ENCODE measurements at regions not wholly inside any gene's neighbourhood (a gene's known extent, or its start where the extent isn't known, plus 50 kb on each side); places are given as distances from the start of the nearest gene placed in this dataset.

DNA sequence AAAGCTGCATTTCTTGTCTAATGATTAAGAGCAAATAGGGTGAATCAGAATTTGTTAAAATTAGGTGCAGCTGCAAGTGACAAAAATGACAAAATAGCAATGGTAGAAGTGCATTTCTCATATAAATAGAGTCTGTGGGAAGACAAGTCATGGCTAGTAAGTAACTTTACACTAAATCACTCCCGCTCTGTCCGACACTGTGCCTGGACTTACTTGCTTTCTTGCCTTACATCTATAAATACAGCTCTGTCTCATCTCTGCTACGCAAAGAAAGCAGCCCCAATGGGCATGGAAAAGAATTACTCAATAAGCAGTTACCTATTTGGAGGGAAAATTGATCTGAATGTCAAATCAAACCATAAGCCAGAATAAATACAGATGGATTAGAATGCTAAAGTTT, 245.4 kb upstream of the KRR1 start:
- intact Hi-C loops (cut with micrococcal nuclease) (no loop called here), in situ Hi-C loops (cut with MboI) (no loop called here)
- Histone ChIP-seq H3K4me1 (replicated peaks in 1 of 2; ENCODE audit: control insufficient read depth in 2 of 2, insufficient read depth in 2 of 2, low read length in 2 of 2) (no peaks in the 10 kb centered on the region), H2AFZ (ENCODE audit: low read depth, low read length) (no peak overlapping the region), H4K20me1 (replicated peaks; ENCODE audit: control insufficient read depth, insufficient read depth, low read length) (no peaks in the 10 kb centered on the region), H3K9me3 (replicated peaks; ENCODE audit: control insufficient read depth, insufficient read depth, low read depth, low read length) (no peaks in the 10 kb centered on the region), H3K9me1 (ENCODE audit: control insufficient read depth, insufficient read depth, low read length) (no peaks in the 10 kb centered on the region), H3K9ac (ENCODE audit: insufficient read depth in 1 of 2, low read depth in 2 of 2, low read length in 2 of 2) (no peak overlapping the region), H3K4me3 (no peak overlapping the region), H3K36me3 (ENCODE audit: control insufficient read depth, insufficient read depth, low read length) (no peaks in the 10 kb centered on the region), H3K4me2 (ENCODE audit: insufficient read depth, low read length) (no peak overlapping the region), H3K27ac (ENCODE audit: extremely low read depth, low read depth, low read length) (no peak overlapping the region), H3K27me3 (ENCODE audit: control insufficient read depth in 2 of 2, insufficient read depth in 2 of 2, low read length in 2 of 2) (no peaks in the 10 kb centered on the region; a peak in 1 of 5 replicates), H3K79me2 (ENCODE audit: control insufficient read depth, insufficient read depth, low read length) (no peaks in the 10 kb centered on the region)
- FAIRE-seq (no peak), ATAC-seq (no peak), DNase-seq (ENCODE audit: extremely low read depth in 1 of 4, low spot score in 3 of 4) (no peak)
- TF ChIP-seq HSF4 (CRISPR knock-in tag; IDR thresholded peaks at IDR 0.05; ENCODE audit: borderline replicate concordance) (no peak), ZNF511 (CRISPR knock-in tag; IDR thresholded peaks at IDR 0.05) (no peak), ZKSCAN8 (CRISPR knock-in tag; IDR thresholded peaks at IDR 0.05) (no peak), TFAM (CRISPR knock-in tag; conservative IDR thresholded peaks at IDR 0.05) (no peak), MAZ (CRISPR knock-in tag; conservative IDR thresholded peaks at IDR 0.05 in 1 of 2, IDR thresholded peaks at IDR 0.05 in 1 of 2) (no peak), FOXK2 (conservative IDR thresholded peaks at IDR 0.05 in 1 of 2, IDR thresholded peaks at IDR 0.05 in 1 of 2; ENCODE audit: low read depth in 2 of 2) (no peak), ZNF444 (CRISPR knock-in tag; IDR thresholded peaks at IDR 0.05) (no peak), ZNF232 (CRISPR knock-in tag; IDR thresholded peaks at IDR 0.05) (no peak), RBBP5 (IDR thresholded peaks at IDR 0.05; ENCODE audit: borderline replicate concordance, insufficient read depth, low read length, poor library complexity, severe bottlenecking) (no peak), SOX6 (IDR thresholded peaks at IDR 0.05) (no peak), CREB3 (tag; conservative IDR thresholded peaks at IDR 0.05; ENCODE audit: low read depth) (no peak), MTA2 (IDR thresholded peaks at IDR 0.05; ENCODE audit: low read depth) (no peak), DNMT1 (IDR thresholded peaks at IDR 0.05) (no peak), ZNF77 (CRISPR knock-in tag; IDR thresholded peaks at IDR 0.05) (no peak), FOXO4 (CRISPR knock-in tag; IDR thresholded peaks at IDR 0.05) (no peak)
- TF ChIP-seq, protein P1, sequence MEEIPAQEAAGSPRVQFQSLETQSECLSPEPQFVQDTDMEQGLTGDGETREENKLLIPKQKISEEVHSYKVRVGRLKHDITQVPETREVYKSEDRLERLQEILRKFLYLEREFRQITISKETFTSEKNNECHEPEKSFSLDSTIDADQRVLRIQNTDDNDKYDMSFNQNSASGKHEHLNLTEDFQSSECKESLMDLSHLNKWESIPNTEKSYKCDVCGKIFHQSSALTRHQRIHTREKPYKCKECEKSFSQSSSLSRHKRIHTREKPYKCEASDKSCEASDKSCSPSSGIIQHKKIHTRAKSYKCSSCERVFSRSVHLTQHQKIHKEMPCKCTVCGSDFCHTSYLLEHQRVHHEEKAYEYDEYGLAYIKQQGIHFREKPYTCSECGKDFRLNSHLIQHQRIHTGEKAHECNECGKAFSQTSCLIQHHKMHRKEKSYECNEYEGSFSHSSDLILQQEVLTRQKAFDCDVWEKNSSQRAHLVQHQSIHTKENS (CRISPR knock-in tag; IDR thresholded peaks at IDR 0.05) = no peak
- ChIA-PET POLR2A (no interaction called here), CTCF (ENCODE audit: low intra/inter-chr PET ratio) (no interaction called here)
- WGBS (ENCODE audit: insufficient coverage, low coverage, missing lambda C conversion rate) = 28% methylated on average over 3 of the region's 3 CpGs
- no TSS peak for BruUV-seq (replicated peaks)
